DOHH2 (cell line): ENCODE measurements at regions not wholly inside any gene's neighbourhood (a gene's known extent, or its start where the extent isn't known, plus 50 kb on each side); places are given as distances from the start of the nearest gene placed in this dataset.

Experiments used
- CTCF ChIP-seq: fragments of 200-600 bp; sonication (generic); IDR thresholded peaks from one replicate; pipeline ENCODE4 v1.5.1; 2014; ENCODE audit warnings: antibody characterized with exemption, mild to moderate bottlenecking, low read depth, low read length; ENCODE audit not compliant: poor library complexity, severe bottlenecking
- EZH2phosphoT487 ChIP-seq: fragments of 200-600 bp; sonication (generic); IDR thresholded peaks from 2 replicates; pipeline ENCODE4 v1.6.1; 2017; ENCODE audit warnings: borderline replicate concordance, mild to moderate bottlenecking, antibody characterized with exemption, low read length, moderate library complexity, mixed read lengths

GRCh38 chr6:4243237-4243636 is 107.9 kb upstream of the ECI2 start:
- no peak for TF ChIP-seq CTCF
- no peak for TF ChIP-seq EZH2phosphoT487
